B cell (primary cell): ENCODE measurements at regions not wholly inside any gene's neighbourhood (a gene's known extent, or its start where the extent isn't known, plus 50 kb on each side); places are given as distances from the start of the nearest gene placed in this dataset.

Source experiments
- ATAC-seq: fragments of 200-7000 bp; cut with Tn5 transposase; one replicate; pipeline ENCODE4 v1.10.0; 2021; ENCODE audit warnings: low read depth, mild to moderate bottlenecking, moderate number of reproducible peaks, moderate library complexity
- CTCF ChIA-PET: fragments of 350-600 bp; sonication (Branson Sonifier 250); formaldehyde crosslinking; loops from one replicate; lab custom pipeline; 2021; ENCODE audit warnings: antibody characterized with exemption, inconsistent platforms; lab: Charles Lee
- POLR2A ChIA-PET: fragments of 350-600 bp; sonication (Branson Sonifier 250); formaldehyde crosslinking; loops from one replicate; lab custom pipeline; 2021; ENCODE audit warnings: antibody characterized with exemption; lab: Charles Lee
- DNase-seq: peaks from one replicate; pipeline ENCODE4 v3.0.0; 2013
- H2AFZ ChIP-seq: 2 replicates; pipeline ENCODE4 v1.6.1; 2012; ENCODE audit warnings: mild to moderate bottlenecking, low read depth, low read length; ENCODE audit not compliant: insufficient read depth, poor library complexity, severe bottlenecking
- H3K27ac ChIP-seq, 2 donors: 1 replicate in 1 of 2; 2 replicates in 1 of 2; pipeline ENCODE4 v1.5.1; 2012 to 2013; ENCODE audit warnings: low read length in 2 of 2, mild to moderate bottlenecking in 2 of 2, moderate library complexity in 1 of 2
- H3K27me3 ChIP-seq, 4 experiments: fragments of 200-600 bp in 1 of 4; sonication (generic) in 1 of 4; replicated peaks in 1 of 4; 1 replicate in 2 of 4; 2 replicates in 2 of 4; pipeline versions ENCODE4 v1.6.1 to v1.7.0; 2013 to 2016; ENCODE audit warnings: low read length in 3 of 4, mild to moderate bottlenecking in 2 of 4, mixed read lengths in 1 of 4, moderate library complexity in 1 of 4; ENCODE audit not compliant: insufficient read depth in 4 of 4, control insufficient read depth in 3 of 4; ENCODE audit errors: control extremely low read depth in 1 of 4
- H3K36me3 ChIP-seq, 2 experiments: replicated peaks in 1 of 2; 1 replicate in 1 of 2; 2 replicates in 1 of 2; pipeline versions ENCODE4 v1.6.1 to v1.7.1; 2013; ENCODE audit warnings: low read length in 1 of 2; ENCODE audit not compliant: insufficient read depth in 2 of 2, control insufficient read depth in 1 of 2; ENCODE audit errors: control extremely low read depth in 1 of 2, extremely low read depth in 1 of 2
- H3K4me1 ChIP-seq, 2 donors: fragments of 200-600 bp in 1 of 2; sonication (generic) in 1 of 2; 1 replicate in 1 of 2; 2 replicates in 1 of 2; pipeline versions ENCODE4 v1.5.1 to v1.6.1; 2013 to 2017; ENCODE audit warnings: low read length in 2 of 2; ENCODE audit not compliant: control insufficient read depth in 2 of 2, insufficient read depth in 2 of 2
- H3K4me2 ChIP-seq: replicated peaks from 2 replicates; pipeline ENCODE3; 2012; ENCODE audit warnings: mild to moderate bottlenecking, low read depth, low read length; ENCODE audit not compliant: poor library complexity, severe bottlenecking
- H3K4me3 ChIP-seq, 5 experiments: fragments of 200-600 bp in 1 of 5; sonication (generic) in 1 of 5; 1 replicate in 3 of 5; 2 replicates in 2 of 5; pipeline versions ENCODE4 v1.5.1 to v1.7.0; 2011 to 2016; ENCODE audit warnings: low read length in 4 of 5, mild to moderate bottlenecking in 4 of 5, low read depth in 2 of 5, control low read depth in 1 of 5, moderate library complexity in 1 of 5; ENCODE audit not compliant: insufficient read depth in 1 of 5; ENCODE audit errors: control extremely low read depth in 1 of 5, extremely low read depth in 1 of 5
- H3K79me2 ChIP-seq: fragments of 200-600 bp; sonication (generic); one replicate; pipeline ENCODE4 v1.6.0; 2016; ENCODE audit warnings: low read length; ENCODE audit not compliant: control insufficient read depth, insufficient read depth
- H3K9ac ChIP-seq: fragments of 200-600 bp; sonication (generic); 2 replicates; pipeline ENCODE4 v1.6.1; 2017; ENCODE audit warnings: mild to moderate bottlenecking, low read length, moderate library complexity
- H3K9me3 ChIP-seq, 3 donors: one replicate each; pipeline versions ENCODE4 v1.6.1 to v1.7.1; 2013; ENCODE audit warnings: low read length in 2 of 3; ENCODE audit not compliant: control insufficient read depth in 2 of 3, insufficient read depth in 1 of 3; ENCODE audit errors: control extremely low read depth in 1 of 3
- H4K20me1 ChIP-seq: 2 replicates; pipeline ENCODE4 v1.6.0; 2012; ENCODE audit warnings: mild to moderate bottlenecking, low read length; ENCODE audit not compliant: insufficient read depth, control insufficient read depth, poor library complexity, severe bottlenecking
- H3K27ac Mint-ChIP-seq: one replicate; pipeline ENCODE4 v1.8.0; 2021; ENCODE audit warnings: mixed read lengths
- H3K27me3 Mint-ChIP-seq: one replicate; pipeline ENCODE4 v1.8.0; 2021; ENCODE audit warnings: mixed read lengths
- H3K4me1 Mint-ChIP-seq: one replicate; pipeline ENCODE4 v1.8.0; 2021; ENCODE audit warnings: mixed read lengths
- H3K4me3 Mint-ChIP-seq: one replicate; pipeline ENCODE4 v1.8.0; 2021; ENCODE audit warnings: mixed read lengths
- H3K9me3 Mint-ChIP-seq: one replicate; pipeline ENCODE4 v1.8.0; 2022; ENCODE audit warnings: mixed read lengths; ENCODE audit not compliant: insufficient read depth
- EZH2 ChIP-seq: IDR thresholded peaks from 2 replicates; pipeline ENCODE4 v1.6.1; 2012; ENCODE audit warnings: borderline replicate concordance, low read depth, mild to moderate bottlenecking, moderate library complexity, low read length; ENCODE audit not compliant: insufficient read depth, poor library complexity, severe bottlenecking
- WGBS: methylation state at CpG from one replicate; pipeline ENCODE4 v1.1.5; 2013; ENCODE audit warnings: missing lambda C conversion rate; ENCODE audit not compliant: insufficient coverage; 5-methylcytosine and 5-hydroxymethylcytosine counted together
- intact Hi-C: fragments of 100-400 bp; cut with micrococcal nuclease; formaldehyde crosslinking; loops from one replicate; pipeline ENCODE4 v1.10.0; 2022
- TF ChIP-seq, protein P1 (sequence below): fragments of 200-600 bp; IDR thresholded peaks from one replicate; pipeline ENCODE4 v1.8.0; 2022; ENCODE audit warnings: antibody characterized with exemption, mild to moderate bottlenecking

GRCh38 chr9:127553793-127554192 lies 58.3 kb upstream of the STXBP1 start:
- H3K4me2 ChIP-seq, result no peak overlapping the region
- POLR2A ChIA-PET, result no interaction called here
- H3K4me1 ChIP-seq, result peaks cover 21 to 28% of the 10 kb centered on the region in 2 donors
- peaks cover 21% of the 10 kb centered on the region for H3K4me1 Mint-ChIP-seq
- H3K9me3 ChIP-seq, result no peaks in the 10 kb centered on the region
- no peaks in the 10 kb centered on the region for H4K20me1 ChIP-seq
- no peak for DNase-seq
- 100% methylated on average over 3 of the region's 4 CpGs for WGBS
- no peak overlapping the region for H3K27ac Mint-ChIP-seq
- no peak overlapping the region for H3K27ac ChIP-seq
- peaks cover 4% of the 10 kb centered on the region for H3K27me3 Mint-ChIP-seq
- H3K4me3 ChIP-seq, result no peak overlapping the region
- H2AFZ ChIP-seq, result no peak overlapping the region
- CTCF ChIA-PET, result interaction anchor here (1.0 kb wide), 1 partner anchor 33 kb away, joined by 4 read pairs; no protein-coding TSS in a partner anchor
- no peaks in the 10 kb centered on the region for H3K36me3 ChIP-seq
- H3K9me3 Mint-ChIP-seq, result no peaks in the 10 kb centered on the region
- no peak overlapping the region for H3K4me3 Mint-ChIP-seq
- no peaks in the 10 kb centered on the region for H3K79me2 ChIP-seq
- intact Hi-C loops, result no loop called here
- H3K9ac ChIP-seq, result no peak overlapping the region
- no peak for ATAC-seq
- no peaks in the 10 kb centered on the region for H3K27me3 ChIP-seq
- TF ChIP-seq, protein P1, sequence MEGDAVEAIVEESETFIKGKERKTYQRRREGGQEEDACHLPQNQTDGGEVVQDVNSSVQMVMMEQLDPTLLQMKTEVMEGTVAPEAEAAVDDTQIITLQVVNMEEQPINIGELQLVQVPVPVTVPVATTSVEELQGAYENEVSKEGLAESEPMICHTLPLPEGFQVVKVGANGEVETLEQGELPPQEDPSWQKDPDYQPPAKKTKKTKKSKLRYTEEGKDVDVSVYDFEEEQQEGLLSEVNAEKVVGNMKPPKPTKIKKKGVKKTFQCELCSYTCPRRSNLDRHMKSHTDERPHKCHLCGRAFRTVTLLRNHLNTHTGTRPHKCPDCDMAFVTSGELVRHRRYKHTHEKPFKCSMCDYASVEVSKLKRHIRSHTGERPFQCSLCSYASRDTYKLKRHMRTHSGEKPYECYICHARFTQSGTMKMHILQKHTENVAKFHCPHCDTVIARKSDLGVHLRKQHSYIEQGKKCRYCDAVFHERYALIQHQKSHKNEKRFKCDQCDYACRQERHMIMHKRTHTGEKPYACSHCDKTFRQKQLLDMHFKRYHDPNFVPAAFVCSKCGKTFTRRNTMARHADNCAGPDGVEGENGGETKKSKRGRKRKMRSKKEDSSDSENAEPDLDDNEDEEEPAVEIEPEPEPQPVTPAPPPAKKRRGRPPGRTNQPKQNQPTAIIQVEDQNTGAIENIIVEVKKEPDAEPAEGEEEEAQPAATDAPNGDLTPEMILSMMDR, result no peak
- TF ChIP-seq EZH2, result no peak

DNA sequence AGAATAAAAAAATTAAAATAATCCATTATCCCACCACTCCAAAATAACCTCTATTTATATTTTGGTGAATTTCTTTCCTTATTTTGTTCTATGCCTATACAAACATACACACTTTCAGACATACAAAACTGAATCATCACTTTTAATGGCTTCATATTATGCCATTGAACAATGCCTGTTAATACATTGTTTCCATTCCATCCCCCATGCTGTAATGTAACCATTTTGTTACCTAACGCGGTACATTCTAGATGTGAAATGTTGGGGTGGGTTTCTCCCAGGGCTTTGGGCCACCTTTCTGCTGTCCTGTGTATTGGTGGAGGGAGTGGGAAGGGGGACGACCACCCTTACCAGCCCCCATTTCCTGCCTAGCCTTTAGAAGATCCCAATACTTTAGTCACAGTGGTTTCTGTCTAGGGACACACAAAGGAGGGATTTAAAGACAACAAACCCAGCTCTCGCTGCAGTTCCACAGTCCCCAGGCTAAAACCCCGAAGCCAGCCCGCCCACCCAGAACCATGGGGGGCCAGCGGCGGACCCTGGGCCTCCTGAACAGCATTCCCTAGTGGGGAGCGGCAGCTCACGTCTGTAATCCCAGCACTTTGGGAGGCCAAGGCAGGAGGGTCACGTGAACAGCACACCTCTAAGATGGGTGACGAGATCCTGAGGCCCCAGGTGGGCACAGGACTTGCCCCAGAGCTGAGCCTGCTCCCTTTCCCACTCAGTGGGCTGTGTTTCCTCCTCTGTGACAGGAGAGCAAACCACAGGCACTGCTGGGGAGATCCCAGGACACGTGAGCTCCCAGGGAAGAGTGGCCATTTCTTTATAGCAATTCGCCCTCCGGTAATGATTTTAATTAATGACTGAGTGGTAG lies 56.9 kb upstream of the STXBP1 start:
- POLR2A ChIA-PET, result no interaction called here
- H3K4me2 ChIP-seq, result no peak overlapping the region
- H3K79me2 ChIP-seq, result no peaks in the 10 kb centered on the region
- Mint-ChIP-seq H3K4me1 (peaks cover 21% of the 10 kb centered on the region), H3K4me3 (peak overlapping the region; percentile 5), H3K9me3 (no peaks in the 10 kb centered on the region), H3K27ac (no peak overlapping the region), H3K27me3 (no peaks in the 10 kb centered on the region)
- H3K9me3 ChIP-seq, result no peaks in the 10 kb centered on the region
- peaks cover 21 to 28% of the 10 kb centered on the region in 2 donors for H3K4me1 ChIP-seq
- no peak overlapping the region for H2AFZ ChIP-seq
- no peak overlapping the region for H3K27ac ChIP-seq
- no peaks in the 10 kb centered on the region for H3K36me3 ChIP-seq
- H3K4me3 ChIP-seq, result no peak overlapping the region
- intact Hi-C loops, result no loop called here
- CTCF ChIA-PET, result no interaction called here
- no peak for TF ChIP-seq EZH2
- TF ChIP-seq, protein P1, result no peak
- H4K20me1 ChIP-seq, result no peaks in the 10 kb centered on the region
- no peak for DNase-seq
- no peak overlapping the region for H3K9ac ChIP-seq
- no peak for ATAC-seq
- 88% methylated on average over 11 of the region's 15 CpGs for WGBS
- no peaks in the 10 kb centered on the region for H3K27me3 ChIP-seq
